Tibial nerve (tissue), 4 donors: ENCODE measurements at regions not wholly inside any gene's neighbourhood (a gene's known extent, or its start where the extent isn't known, plus 50 kb on each side); places are given as distances from the start of the nearest gene placed in this dataset.

Experiments used
- CTCF ChIP-seq, 5 experiments: fragments of 200-600 bp in 3 of 5; fragments of 450-650 bp in 2 of 5; sonication (generic) in 3 of 5; IDR thresholded peaks; one replicate each; pipeline ENCODE4 v1.5.1; 2016 to 2019; ENCODE audit warnings: antibody characterized with exemption in 5 of 5, mild to moderate bottlenecking in 3 of 5, moderate library complexity in 2 of 5
- EP300 ChIP-seq, 2 donors: sonication (generic); formaldehyde crosslinking; IDR thresholded peaks; one replicate each; pipeline ENCODE4 v1.6.1; 2017; ENCODE audit warnings: antibody characterized with exemption in 2 of 2, mild to moderate bottlenecking in 1 of 2
- POLR2A ChIP-seq, 2 donors: fragments of 450-650 bp; IDR thresholded peaks; one replicate each; pipeline ENCODE4 v1.6.1; 2017; ENCODE audit warnings: antibody characterized with exemption in 2 of 2, mild to moderate bottlenecking in 2 of 2, moderate library complexity in 2 of 2

GRCh38 chr21:31566611-31567010, 92.9 kb upstream of the SOD1 start:
- TF ChIP-seq CTCF (IDR thresholded peaks at IDR 0.05) (no peak), POLR2A (IDR thresholded peaks at IDR 0.05) (no peak), EP300 (IDR thresholded peaks at IDR 0.05) (no peak)
